ENCODE measurements at regions not wholly inside any gene's neighbourhood (a gene's known extent, or its start where the extent isn't known, plus 50 kb on each side); places are given as distances from the start of the nearest gene placed in this dataset.

DNA sequence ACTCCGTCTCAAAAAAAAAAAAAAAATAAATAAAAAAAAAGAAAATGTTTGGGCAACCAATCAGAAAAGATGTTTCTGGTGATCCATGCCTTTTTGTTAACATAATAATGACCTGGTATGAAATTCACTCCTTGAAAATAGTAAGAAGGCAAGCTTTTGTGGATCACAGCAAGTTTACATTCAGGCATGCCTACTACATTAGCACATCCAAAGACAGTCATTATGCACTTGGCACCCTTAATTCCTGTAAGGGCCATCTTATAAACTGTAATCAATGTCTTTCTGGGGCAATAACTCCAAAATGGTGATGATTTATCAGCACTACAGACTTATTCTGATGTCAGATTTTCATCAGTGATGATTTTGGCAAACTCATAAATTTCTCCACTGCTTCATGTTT is 1871.6 kb upstream of the AGA start:
- TF ChIP-seq RAD21 (IDR thresholded peaks at IDR 0.05; ENCODE audit: insufficient read depth, low read depth, low read length) (no peak), HDGF (IDR thresholded peaks at IDR 0.05) (no peak), NR2C2 (IDR thresholded peaks at IDR 0.05; ENCODE audit: borderline replicate concordance, control insufficient read depth, insufficient read length, low read depth) (no peak), POLR2A (IDR thresholded peaks at IDR 0.05; ENCODE audit: low read depth, low read length) (no peak), EZH2 (IDR thresholded peaks at IDR 0.05; ENCODE audit: borderline replicate concordance, control insufficient read depth, low read depth, low read length) (no peak), ZBED1 (IDR thresholded peaks at IDR 0.05; ENCODE audit: borderline replicate concordance) (no peak)

Measured in GM12878 (cell line).